ENCODE measurements at regions not wholly inside any gene's neighbourhood (a gene's known extent, or its start where the extent isn't known, plus 50 kb on each side); places are given as distances from the start of the nearest gene placed in this dataset.

GRCh38 chr14:101049942-101050341 lies 146.4 kb upstream of the RTL1 start:
- no peak overlapping the region for H3K4me3 Mint-ChIP-seq
- H3K27me3 Mint-ChIP-seq (ENCODE audit: low read depth in 3 of 3): peaks cover 0 to 6% (median 3%) of the 10 kb centered on the region in 3 donors
- no peak overlapping the region for H3K27ac Mint-ChIP-seq
- H3K4me1 Mint-ChIP-seq: no peaks in the 10 kb centered on the region
- peaks cover 0 to 2% (median 0%) of the 10 kb centered on the region in 6 donors for H3K9me3 Mint-ChIP-seq
- no peak for DNase-seq
- no peaks in the 10 kb centered on the region for H3K36me3 Mint-ChIP-seq

GRCh38 chr14:101050901-101051490 lies 147.5 kb upstream of the RTL1 start:
- H3K4me1 Mint-ChIP-seq: no peaks in the 10 kb centered on the region
- no peaks in the 10 kb centered on the region for H3K36me3 Mint-ChIP-seq
- H3K4me3 Mint-ChIP-seq: no peak overlapping the region
- no peak for DNase-seq
- H3K27me3 Mint-ChIP-seq (ENCODE audit: low read depth in 3 of 3): peaks cover 0 to 6% (median 3%) of the 10 kb centered on the region in 3 donors
- H3K27ac Mint-ChIP-seq: no peak overlapping the region
- H3K9me3 Mint-ChIP-seq: peaks cover 0 to 2% (median 0%) of the 10 kb centered on the region in 6 donors

- Mint-ChIP-seq H3K4me1 (no peaks in the 10 kb centered on the region), H3K9me3 (peaks cover 0 to 1% (median 0%) of the 10 kb centered on the region in 6 donors)
Measured at GRCh38 chr14:101054671-101055070, 151.1 kb upstream of the RTL1 start.

DNA sequence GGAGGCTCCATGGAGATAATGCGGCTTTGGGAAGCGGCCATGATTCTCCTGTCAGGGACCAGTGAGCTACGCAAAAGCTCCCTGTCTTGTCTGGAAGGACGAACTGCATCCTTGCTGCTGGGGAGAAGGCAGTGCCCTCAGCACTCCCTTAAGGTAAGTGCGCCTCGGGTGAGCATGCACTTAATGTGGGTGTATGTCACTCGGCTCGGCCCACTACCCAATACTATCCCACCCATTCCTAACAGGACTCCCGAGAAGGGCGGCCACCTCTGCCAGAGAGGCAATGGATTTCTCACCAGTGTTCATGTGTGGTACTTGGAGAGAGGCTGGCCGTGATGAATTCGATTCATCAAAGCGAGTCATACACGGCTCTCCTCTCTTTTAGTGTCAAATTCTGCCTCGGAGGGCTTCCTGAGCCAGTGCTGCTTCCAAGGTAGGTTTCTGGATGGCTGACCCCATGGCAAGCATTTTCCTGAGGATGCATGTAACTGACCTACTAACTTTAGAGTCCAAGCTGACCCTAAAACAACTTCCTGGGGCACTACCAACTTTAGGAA lies 151.7 kb upstream of the RTL1 start:
- peaks cover 0 to 5% (median 1%) of the 10 kb centered on the region in 3 donors for H3K27me3 Mint-ChIP-seq (ENCODE audit: low read depth in 3 of 3)
- no peak overlapping the region for H3K27ac Mint-ChIP-seq
- H3K4me3 Mint-ChIP-seq: no peak overlapping the region
- DNase-seq: no peak
- H3K4me1 Mint-ChIP-seq: no peaks in the 10 kb centered on the region
- no peaks in the 10 kb centered on the region for H3K36me3 Mint-ChIP-seq
- H3K9me3 Mint-ChIP-seq: peaks cover 0 to 1% (median 0%) of the 10 kb centered on the region in 6 donors

More at GRCh38 chr14:101054671-101055070, 151.1 kb upstream of the RTL1 start:
- no peak for DNase-seq
- Mint-ChIP-seq H3K27ac (no peak overlapping the region), H3K36me3 (no peaks in the 10 kb centered on the region), H3K4me3 (no peak overlapping the region), H3K27me3 (ENCODE audit: low read depth in 3 of 3) (peaks cover 0 to 6% (median 1%) of the 10 kb centered on the region in 3 donors)

DNA sequence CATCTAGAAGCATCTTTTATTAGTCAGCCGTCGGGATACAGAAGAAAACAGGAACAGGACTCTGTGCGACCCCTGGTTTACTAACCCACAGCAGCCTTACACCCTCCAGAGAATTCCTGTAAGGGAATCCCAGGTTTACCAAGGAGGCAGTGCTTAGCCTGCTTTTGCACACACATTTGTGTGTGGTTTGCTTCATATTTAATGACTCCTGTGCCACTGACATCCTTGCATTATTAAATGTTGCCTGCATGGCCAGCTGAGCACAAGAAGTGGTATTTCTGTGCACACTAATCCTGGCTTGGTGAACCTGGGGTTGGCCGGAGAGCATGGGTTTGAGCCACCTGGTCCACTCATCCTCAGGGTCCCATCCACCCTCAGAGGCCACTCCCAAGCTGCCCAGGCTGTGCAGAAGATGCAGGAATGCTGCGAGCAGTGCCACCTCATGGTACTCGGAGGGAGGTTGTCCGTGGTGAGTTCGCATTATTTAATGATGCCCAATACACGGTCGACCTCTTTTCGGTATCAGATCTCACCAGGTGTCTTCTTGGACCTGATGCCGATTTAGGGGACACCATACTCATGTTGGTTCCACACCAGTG lies 152.4 kb upstream of the RTL1 start:
- no peak for DNase-seq
- Mint-ChIP-seq H3K4me1 (no peaks in the 10 kb centered on the region), H3K9me3 (peaks cover 0 to 1% (median 0%) of the 10 kb centered on the region in 6 donors)

GRCh38 chr14:101056446-101056845 lies 152.9 kb upstream of the RTL1 start:
- Mint-ChIP-seq H3K27me3 (ENCODE audit: low read depth in 3 of 3) (peaks cover 0 to 2% (median 1%) of the 10 kb centered on the region in 3 donors), H3K9me3 (peaks cover 0 to 1% (median 0%) of the 10 kb centered on the region in 6 donors), H3K27ac (no peak overlapping the region), H3K4me3 (no peak overlapping the region), H3K36me3 (no peaks in the 10 kb centered on the region), H3K4me1 (no peaks in the 10 kb centered on the region)
- DNase-seq: no peak

More for the DNA sequence above, 152.4 kb upstream of the RTL1 start:
- Mint-ChIP-seq H3K36me3 (no peaks in the 10 kb centered on the region), H3K27ac (no peak overlapping the region), H3K4me3 (no peak overlapping the region), H3K27me3 (ENCODE audit: low read depth in 3 of 3) (peaks cover 0 to 1% (median 0%) of the 10 kb centered on the region in 3 donors)

DNA sequence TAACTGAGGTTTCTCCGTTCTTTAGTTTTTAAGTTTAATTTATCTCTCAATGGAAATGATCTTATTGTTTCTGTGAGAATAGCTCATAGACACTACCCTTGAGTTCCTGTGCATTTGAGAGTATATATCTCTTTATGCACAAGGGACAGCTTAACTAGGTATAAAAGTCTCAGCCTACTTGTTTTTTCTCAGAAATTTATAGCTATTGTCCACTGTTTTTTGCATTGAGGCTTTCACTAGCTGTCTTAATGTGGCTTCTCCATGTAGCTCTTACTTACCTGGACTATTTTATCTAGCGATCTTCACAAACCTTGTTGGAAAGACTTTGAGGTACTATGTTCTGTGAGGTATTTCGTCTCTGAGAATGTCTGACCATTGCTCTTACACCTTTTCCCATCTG lies 153.9 kb upstream of the RTL1 start:
- H3K27me3 Mint-ChIP-seq (ENCODE audit: low read depth in 3 of 3): peaks cover 0 to 2% (median 1%) of the 10 kb centered on the region in 3 donors
- H3K4me3 Mint-ChIP-seq: no peak overlapping the region
- H3K9me3 Mint-ChIP-seq: peaks cover 0 to 1% (median 0%) of the 10 kb centered on the region in 6 donors
- H3K36me3 Mint-ChIP-seq: no peaks in the 10 kb centered on the region
- H3K27ac Mint-ChIP-seq: no peak overlapping the region
- no peaks in the 10 kb centered on the region for H3K4me1 Mint-ChIP-seq
- no peak for DNase-seq

DNA sequence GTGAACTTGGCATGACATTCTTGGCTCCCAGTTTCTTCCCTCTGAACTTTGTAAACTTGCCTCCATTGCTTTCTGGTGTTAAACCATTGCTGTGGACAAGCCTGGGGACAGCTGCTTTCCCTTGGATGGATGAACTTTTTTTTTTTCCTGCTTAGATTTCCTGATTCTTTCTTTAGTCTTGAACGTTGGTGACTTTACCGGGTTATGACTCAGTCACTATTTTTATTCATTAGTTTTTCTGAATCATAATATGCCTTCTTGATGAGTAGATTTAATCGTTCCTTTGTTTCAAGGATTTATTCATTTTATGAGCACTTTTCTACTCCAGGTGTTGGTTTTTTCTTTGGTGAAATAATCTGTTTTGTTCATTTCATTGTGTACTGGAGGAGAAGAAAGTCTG lies 155.0 kb upstream of the RTL1 start:
- Mint-ChIP-seq H3K4me1 (no peaks in the 10 kb centered on the region), H3K27me3 (ENCODE audit: low read depth in 3 of 3) (peaks cover 0 to 2% (median 1%) of the 10 kb centered on the region in 3 donors), H3K36me3 (no peaks in the 10 kb centered on the region), H3K9me3 (peaks cover 0 to 2% (median 0%) of the 10 kb centered on the region in 6 donors), H3K27ac (no peak overlapping the region), H3K4me3 (no peak overlapping the region)
- DNase-seq: no peak

DNA sequence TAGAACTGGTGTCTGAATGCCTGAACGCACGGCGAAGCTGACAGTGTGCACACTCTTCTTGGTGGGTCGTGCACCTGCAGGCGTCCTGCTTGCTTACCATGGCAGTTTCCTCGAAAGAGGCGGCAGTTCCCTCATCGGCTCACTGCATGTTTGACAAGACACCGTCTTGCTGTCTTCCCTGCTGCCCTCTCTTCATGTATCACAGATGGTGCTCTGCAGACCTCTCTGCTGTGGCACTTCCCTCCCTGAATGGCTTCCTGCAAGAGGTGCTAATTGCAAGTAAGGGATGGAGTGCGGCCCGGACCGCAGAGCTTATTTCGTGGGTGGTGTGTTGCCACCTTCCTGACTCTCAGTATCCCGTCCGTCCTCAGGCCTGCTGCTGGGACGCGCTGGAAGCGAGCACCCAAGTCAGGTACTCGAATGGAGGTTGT lies 156.7 kb upstream of the RTL1 start:
- H3K27ac Mint-ChIP-seq: no peak overlapping the region
- no peaks in the 10 kb centered on the region for H3K36me3 Mint-ChIP-seq
- peaks cover 1 to 4% (median 2%) of the 10 kb centered on the region in 3 donors for H3K27me3 Mint-ChIP-seq (ENCODE audit: low read depth in 3 of 3)
- H3K4me1 Mint-ChIP-seq: no peaks in the 10 kb centered on the region
- peaks cover 0 to 2% (median 0%) of the 10 kb centered on the region in 6 donors for H3K9me3 Mint-ChIP-seq
- DNase-seq: no peak
- no peak overlapping the region for H3K4me3 Mint-ChIP-seq

- Mint-ChIP-seq H3K4me3 (no peak overlapping the region), H3K27ac (no peak overlapping the region), H3K27me3 (ENCODE audit: low read depth in 3 of 3) (peaks cover 1 to 4% (median 2%) of the 10 kb centered on the region in 3 donors), H3K9me3 (peaks cover 0 to 2% (median 0%) of the 10 kb centered on the region in 6 donors), H3K4me1 (no peaks in the 10 kb centered on the region), H3K36me3 (no peaks in the 10 kb centered on the region)
- no peak for DNase-seq
Measured at GRCh38 chr14:101061411-101062064, 158.0 kb upstream of the RTL1 start.

DNA sequence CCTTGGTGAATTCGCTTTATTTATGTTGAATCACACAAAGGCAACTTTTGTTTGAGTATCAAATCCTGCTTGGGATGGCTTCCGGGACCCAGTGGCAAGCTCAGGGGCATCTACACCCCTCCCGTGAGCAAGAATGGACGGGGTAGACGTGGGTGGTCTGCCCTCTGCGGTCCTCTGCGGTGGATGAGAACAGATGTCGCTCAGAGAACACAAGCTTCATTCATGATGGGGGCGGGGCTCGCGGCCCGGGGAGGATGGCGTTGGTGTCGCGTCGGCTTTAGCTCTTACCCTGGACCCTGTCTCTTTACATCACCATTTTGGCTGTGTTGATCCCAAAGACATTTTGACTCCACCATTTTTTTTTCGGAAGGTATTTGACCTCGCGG lies 158.5 kb upstream of the RTL1 start:
- no peak for DNase-seq
- Mint-ChIP-seq H3K4me1 (no peaks in the 10 kb centered on the region), H3K27ac (no peak overlapping the region), H3K27me3 (ENCODE audit: low read depth in 3 of 3) (peaks cover 1 to 4% (median 2%) of the 10 kb centered on the region in 3 donors), H3K4me3 (no peak overlapping the region), H3K36me3 (no peaks in the 10 kb centered on the region), H3K9me3 (peaks cover 0 to 2% (median 0%) of the 10 kb centered on the region in 6 donors)

DNA sequence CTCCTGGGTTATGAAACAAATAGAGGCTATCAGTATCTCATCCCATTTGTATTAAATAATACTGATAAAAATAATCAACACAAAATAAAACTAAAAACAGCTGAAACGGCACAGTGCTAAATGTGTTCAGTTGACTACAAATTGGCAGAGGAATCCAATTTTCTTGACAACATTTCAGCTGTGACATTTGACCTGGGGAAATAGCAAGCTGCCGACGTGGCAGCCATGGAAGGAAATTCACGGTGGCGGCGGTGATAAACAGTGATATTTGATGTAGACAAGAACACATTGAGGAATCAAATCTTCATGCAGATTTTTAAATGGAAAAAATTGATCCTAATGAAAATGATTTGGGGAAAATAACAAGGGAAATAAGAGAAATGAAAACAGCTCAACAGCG lies 159.1 kb upstream of the RTL1 start:
- H3K4me3 Mint-ChIP-seq: no peak overlapping the region
- no peak overlapping the region for H3K27ac Mint-ChIP-seq
- H3K9me3 Mint-ChIP-seq: peaks cover 0 to 2% (median 0%) of the 10 kb centered on the region in 6 donors
- DNase-seq: no peak
- no peaks in the 10 kb centered on the region for H3K36me3 Mint-ChIP-seq
- peaks cover 0 to 4% (median 2%) of the 10 kb centered on the region in 3 donors for H3K27me3 Mint-ChIP-seq (ENCODE audit: low read depth in 3 of 3)
- H3K4me1 Mint-ChIP-seq: no peaks in the 10 kb centered on the region

GRCh38 chr14:101063121-101063520 lies 159.6 kb upstream of the RTL1 start:
- Mint-ChIP-seq H3K4me1 (no peaks in the 10 kb centered on the region), H3K4me3 (no peak overlapping the region), H3K36me3 (no peaks in the 10 kb centered on the region), H3K27me3 (ENCODE audit: low read depth in 3 of 3) (peaks cover 0 to 4% (median 2%) of the 10 kb centered on the region in 3 donors), H3K27ac (no peak overlapping the region), H3K9me3 (peaks cover 0 to 2% (median 0%) of the 10 kb centered on the region in 6 donors)
- no peak for DNase-seq

- no peak for DNase-seq
- Mint-ChIP-seq H3K4me1 (no peaks in the 10 kb centered on the region), H3K4me3 (no peak overlapping the region), H3K27me3 (ENCODE audit: low read depth in 3 of 3) (peaks cover 0 to 5% (median 4%) of the 10 kb centered on the region in 3 donors), H3K9me3 (peaks cover 0 to 2% (median 0%) of the 10 kb centered on the region in 6 donors), H3K36me3 (no peaks in the 10 kb centered on the region), H3K27ac (no peak overlapping the region)
Measured at GRCh38 chr14:101064121-101064661, 160.7 kb upstream of the RTL1 start.

Data from immature natural killer cell (primary cell).